NCI-H510A (cell line): ENCODE measurements at regions not wholly inside any gene's neighbourhood (a gene's known extent, or its start where the extent isn't known, plus 50 kb on each side); places are given as distances from the start of the nearest gene placed in this dataset.
"Not testable (repeated sequence)": the region's sequence is repeated elsewhere in the genome, so short reads cannot be mapped to it uniquely, and the experiment has no call there.

Source experiments
- DNase-seq: peaks from one replicate; lab custom pipeline; 2025; lab: John Stamatoyannopoulos, UW

GRCh38 chr6:51480040-51480439, 607.4 kb downstream of the PKHD1 start:
- no peak for DNase-seq

GRCh38 chr6:51485869-51486268, 601.5 kb downstream of the PKHD1 start:
- not testable (repeated sequence) for DNase-seq

- DNase-seq: no peak
These were observed 599.5 kb downstream of the PKHD1 start for GRCh38 chr6:51487937-51488336.

DNA sequence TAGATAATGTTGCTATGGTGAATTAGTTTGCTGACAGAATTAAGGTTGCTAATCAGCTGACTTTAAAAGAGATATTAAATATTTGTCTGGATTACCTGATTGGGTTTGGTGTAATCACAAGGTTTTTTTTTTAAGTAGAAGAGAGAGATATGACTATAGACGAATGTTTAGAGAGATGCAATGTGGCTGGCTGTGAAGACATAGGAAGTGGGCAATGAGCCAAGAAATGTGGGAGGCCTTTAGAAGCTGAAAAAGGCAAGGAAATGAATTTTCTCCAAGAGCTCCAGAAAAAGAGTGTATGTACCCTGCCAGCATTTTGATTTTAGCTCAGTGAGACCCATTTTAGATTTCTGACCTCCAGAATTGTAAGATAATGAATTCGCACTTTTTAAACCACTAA, 598.3 kb downstream of the PKHD1 start:
- no peak for DNase-seq

GRCh38 chr6:51490101-51490500, 597.3 kb downstream of the PKHD1 start:
- DNase-seq: no peak

DNA sequence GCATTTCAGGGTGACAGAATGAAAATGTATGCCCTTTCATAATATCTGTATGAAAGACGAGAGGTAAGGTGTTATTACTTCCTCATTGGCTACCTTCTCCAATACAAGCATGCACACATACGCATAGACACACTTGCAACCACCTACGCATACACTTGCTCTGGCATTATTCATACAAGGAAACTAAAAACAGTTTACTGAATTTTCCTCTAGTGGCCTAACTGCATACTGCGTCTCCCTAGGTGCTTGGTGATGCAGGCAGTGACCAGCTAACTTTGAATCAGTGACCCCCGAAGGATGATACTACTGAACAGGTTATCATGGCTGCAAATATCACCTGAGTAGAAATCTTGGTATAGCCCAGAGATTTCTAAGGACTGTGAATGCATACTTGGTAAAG, 593.1 kb downstream of the PKHD1 start:
- no peak for DNase-seq

GRCh38 chr6:51495096-51495495, 592.3 kb downstream of the PKHD1 start:
- no peak for DNase-seq

GRCh38 chr6:51495610-51496396, 591.6 kb downstream of the PKHD1 start:
- no peak for DNase-seq

GRCh38 chr6:51502996-51503395, 584.4 kb downstream of the PKHD1 start:
- no peak for DNase-seq

GRCh38 chr6:51505434-51505833, 582.0 kb downstream of the PKHD1 start:
- no peak for DNase-seq

- DNase-seq: no peak
These were observed 577.8 kb downstream of the PKHD1 start for GRCh38 chr6:51509597-51509996.

- no peak for DNase-seq
These were observed 576.3 kb downstream of the PKHD1 start for GRCh38 chr6:51511081-51511480.

- no peak for DNase-seq
These were observed 573.3 kb downstream of the PKHD1 start for GRCh38 chr6:51513891-51514747.

GRCh38 chr6:51514748-51515402, 572.5 kb downstream of the PKHD1 start:
- DNase-seq: no peak

DNA sequence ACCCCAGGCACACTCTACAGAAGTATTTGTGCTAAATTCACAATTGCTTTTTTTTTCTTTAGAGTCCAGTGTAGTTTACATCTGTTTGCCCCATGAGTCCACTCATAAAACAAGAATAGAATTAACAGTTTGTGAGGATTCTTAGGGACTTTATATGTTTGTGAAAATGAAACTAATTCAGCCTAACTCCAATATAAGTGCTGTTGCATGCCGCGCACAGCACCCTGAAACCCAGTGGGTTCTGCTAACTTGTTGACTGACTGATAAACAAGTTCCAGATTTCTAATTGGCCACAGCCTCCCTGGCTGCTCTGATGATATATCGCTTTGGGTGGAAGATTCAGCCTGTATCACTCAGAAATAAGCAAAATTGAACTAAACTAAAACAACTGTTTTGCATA, 561.4 kb downstream of the PKHD1 start:
- no peak for DNase-seq

DNA sequence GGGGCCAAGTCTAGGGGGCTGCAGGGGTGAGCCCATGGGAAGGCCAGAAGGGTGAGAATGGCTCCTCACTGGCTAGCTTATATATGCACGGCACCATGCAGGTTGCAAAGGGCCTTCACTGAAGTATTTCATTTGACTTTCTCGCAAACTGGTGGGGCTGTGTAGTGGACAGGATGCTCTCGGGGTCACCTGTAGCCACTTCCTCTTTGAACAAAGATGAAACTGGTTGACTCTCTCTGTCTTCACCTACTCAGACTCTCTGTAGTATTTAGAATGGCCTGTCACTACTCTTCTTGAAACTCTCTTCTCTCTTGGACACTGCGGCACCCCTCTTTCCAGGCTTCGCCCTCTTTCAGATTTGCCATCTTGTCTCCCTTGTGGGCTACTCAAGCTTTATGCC, 560.5 kb downstream of the PKHD1 start:
- no peak for DNase-seq

- no peak for DNase-seq
These were observed 558.9 kb downstream of the PKHD1 start for GRCh38 chr6:51528556-51528955.

GRCh38 chr6:51529240-51529639, 558.2 kb downstream of the PKHD1 start:
- DNase-seq: no peak

DNA sequence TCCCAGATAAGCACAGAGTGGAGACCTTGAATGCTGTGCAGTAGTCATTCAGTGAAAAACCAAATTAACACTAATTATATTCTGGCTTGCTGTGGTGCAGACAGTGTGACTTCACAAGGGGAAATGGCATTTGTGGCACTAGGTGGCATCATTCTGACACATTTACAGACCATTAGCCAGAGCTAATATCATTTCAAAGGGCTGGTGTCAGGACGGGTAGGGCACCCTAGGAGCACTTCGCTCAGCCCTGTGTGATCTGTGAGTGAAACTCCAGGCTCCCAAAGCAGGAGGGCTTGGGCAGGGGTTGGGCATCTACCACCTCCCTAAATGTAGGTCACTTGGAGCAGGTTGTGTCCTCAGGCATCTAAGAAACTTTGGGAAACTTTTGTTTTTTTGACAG, 555.8 kb downstream of the PKHD1 start:
- DNase-seq: no peak

- DNase-seq: no peak
These were observed 553.5 kb downstream of the PKHD1 start for GRCh38 chr6:51533962-51534361.

GRCh38 chr6:51535327-51535726, 552.1 kb downstream of the PKHD1 start:
- DNase-seq: no peak

DNA sequence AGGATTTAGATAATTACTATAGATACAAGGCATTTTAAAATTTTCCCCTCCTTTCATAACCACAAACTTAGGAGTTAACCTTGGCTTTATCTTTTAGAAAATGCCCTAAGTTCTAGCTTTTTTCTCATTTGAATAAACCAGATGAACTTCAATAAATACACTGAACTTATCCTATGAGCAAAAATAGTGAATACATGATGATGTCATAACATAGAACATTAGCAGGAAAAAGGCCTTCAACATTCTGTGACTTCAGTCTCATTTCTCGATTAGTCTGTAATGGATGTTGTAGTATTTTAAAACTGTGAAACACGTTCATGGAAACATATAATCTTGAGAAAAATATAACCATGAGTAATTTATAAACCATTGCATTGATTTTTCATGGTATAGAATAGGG, 550.7 kb downstream of the PKHD1 start:
- no peak for DNase-seq

- DNase-seq: no peak
These were observed 545.6 kb downstream of the PKHD1 start for GRCh38 chr6:51541847-51542246.
